Activated CD4-positive, CD25-positive, alpha-beta regulatory T cell treated with anti-CD3 and anti-CD28 coated beads, Interleukin-2, amount 50 U/mL, for 24 hours (primary cell): ENCODE measurements at regions not wholly inside any gene's neighbourhood (a gene's known extent, or its start where the extent isn't known, plus 50 kb on each side); places are given as distances from the start of the nearest gene placed in this dataset.

ENCODE experiments used
- ATAC-seq, 2 donors: fragments of 150-1000 bp; cut with Tn5 transposase; one replicate each; pipeline ENCODE4 v1.10.0; 2021; ENCODE audit warnings: mild to moderate bottlenecking in 1 of 2, moderate library complexity in 1 of 2

DNA sequence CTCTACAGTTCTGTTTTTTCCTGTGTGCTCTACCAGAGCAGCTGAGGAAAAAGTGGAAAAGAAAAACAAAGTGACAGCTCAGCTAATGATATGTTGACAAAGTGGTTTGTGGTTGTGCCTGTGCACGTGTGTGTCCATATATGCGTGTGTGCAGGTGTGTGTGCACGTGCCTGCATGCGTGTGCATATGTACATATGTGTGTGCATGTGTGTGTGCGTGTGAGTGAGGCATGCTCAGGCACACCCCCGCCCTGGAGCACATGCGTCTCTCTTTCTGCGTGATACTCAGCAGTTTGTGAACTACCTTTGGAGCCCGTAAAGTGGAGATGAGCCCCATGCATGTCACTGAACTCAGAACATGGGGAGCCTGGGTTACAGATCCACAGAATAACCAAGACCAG, 84.5 kb upstream of the GPR26 start:
- no peak for ATAC-seq

DNA sequence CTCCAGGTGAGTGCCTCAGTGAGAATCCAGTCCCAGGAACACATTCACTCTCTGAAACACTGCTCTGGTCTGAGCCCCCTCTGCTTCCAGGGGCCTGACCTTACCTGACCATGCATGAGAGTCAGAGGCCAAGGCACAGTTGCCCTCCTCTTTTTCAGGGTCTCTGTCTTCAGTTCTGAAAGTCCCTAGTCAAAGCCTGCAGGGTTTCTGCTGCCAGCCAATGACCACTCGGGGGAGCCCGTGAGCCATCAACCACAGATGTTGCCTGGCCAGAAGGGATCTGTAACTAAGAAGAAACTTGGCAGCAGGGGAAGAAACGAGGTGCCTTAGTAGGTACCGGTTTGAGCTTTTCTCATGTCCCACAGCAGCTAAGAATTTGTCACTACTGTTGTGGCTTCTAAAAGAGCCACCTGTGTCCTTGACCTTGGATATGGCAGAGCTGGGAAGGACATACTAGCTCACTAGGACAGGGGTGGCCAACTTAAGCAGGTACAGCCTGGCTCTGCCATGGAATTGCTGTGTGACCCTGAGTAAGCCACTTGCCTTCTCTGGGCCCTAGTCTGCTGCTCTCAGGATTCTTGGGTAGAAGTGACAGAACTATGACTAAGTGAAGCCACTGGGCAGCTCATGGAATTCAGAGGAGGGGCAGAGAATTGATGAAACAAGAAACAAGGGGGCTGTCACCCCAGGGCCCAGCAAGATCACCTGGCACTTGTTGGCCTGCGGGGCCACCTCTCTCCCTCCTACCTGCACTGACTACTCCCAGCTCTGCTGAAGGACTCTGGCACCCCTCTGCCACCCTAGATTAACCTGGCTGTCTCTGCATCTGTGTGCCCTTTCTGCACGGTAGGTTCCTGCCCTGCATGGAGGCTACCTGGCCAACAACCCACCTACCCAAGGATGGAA, 83.8 kb upstream of the GPR26 start:
- peak in 1 of 2 donors; percentile 35 for ATAC-seq

- no peak for ATAC-seq
Observed at GRCh38 chr10:123583639-123584418, 82.3 kb upstream of the GPR26 start.

- ATAC-seq: no peak
Observed at GRCh38 chr10:123584419-123584775, 81.8 kb upstream of the GPR26 start.

DNA sequence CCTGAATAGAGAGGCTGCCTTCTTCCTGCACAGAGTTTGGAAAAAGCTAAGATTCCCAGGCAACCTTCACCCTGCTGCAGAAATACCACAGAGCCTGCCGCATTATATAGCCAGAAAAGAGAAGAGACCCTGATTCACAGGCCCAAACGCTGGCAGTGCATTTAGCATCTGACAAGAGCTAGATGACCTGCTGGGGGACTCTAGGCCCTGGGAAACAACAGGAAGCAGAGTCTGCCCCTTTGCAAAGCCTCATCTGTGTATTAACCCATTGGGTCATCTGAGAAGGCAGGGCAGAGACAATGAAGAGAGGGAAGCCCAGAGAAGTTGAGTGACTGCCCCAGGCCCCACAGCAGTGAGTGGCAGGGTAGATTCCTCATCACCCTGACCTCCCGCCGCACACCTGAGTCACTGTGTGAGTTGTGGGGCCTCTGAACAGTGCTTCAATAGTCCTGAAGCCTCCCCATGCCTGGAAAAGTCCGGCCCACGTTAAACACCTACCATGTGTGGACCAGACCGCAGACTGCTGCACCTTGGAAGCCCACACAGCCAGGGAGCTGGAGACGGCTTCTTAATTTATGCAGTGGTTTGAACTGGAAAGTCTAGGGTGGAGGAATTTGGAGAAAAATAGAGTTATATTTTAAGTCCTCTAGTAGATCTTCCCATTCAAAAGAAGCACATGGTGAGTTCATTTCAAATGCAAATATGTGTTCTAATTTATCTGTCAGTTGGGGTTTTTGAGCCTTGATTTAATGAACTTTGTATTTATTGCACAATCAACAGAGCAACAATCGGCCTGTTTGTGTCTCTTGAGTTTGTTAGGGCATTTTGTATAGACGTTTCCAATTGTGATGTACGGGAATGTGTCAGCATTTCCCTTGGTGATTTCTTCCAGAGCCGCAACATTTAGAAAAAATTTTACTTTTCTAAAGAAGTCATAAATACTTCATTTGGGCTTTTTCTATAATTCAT, 80.4 kb upstream of the GPR26 start:
- no peak for ATAC-seq

- ATAC-seq: no peak
Observed at GRCh38 chr10:123587110-123587509, 79.0 kb upstream of the GPR26 start.

GRCh38 chr10:123588386-123588914, 77.7 kb upstream of the GPR26 start:
- ATAC-seq: no peak

GRCh38 chr10:123595661-123596060, 70.5 kb upstream of the GPR26 start:
- ATAC-seq: no peak

- no peak for ATAC-seq
Observed at GRCh38 chr10:123597676-123598075, 68.5 kb upstream of the GPR26 start.

DNA sequence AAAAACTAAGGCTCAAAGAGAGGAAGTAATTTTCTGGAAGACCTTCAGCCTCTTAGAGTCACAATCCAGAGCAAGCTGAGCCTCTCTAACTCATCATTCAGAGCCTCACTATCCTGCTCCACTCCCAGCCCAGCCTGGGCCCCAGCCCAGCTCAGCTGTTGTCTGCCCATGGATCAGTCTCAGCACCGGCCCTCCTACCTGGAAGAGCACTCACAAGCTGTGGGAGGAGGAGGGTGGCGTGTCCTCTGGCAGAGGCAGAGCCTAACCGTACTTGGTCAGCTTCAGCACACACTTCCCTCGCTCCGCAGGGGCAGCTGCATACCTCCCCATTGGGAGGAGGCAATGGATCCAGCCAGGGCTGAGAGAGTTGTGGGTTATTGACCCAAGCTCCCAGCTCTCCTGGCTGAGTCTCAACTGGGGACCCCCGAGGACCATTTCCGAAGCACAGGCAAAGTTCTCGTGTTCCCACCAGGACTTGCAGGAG, 66.7 kb upstream of the GPR26 start:
- ATAC-seq: no peak

GRCh38 chr10:123600177-123600576, 66.0 kb upstream of the GPR26 start:
- no peak for ATAC-seq

DNA sequence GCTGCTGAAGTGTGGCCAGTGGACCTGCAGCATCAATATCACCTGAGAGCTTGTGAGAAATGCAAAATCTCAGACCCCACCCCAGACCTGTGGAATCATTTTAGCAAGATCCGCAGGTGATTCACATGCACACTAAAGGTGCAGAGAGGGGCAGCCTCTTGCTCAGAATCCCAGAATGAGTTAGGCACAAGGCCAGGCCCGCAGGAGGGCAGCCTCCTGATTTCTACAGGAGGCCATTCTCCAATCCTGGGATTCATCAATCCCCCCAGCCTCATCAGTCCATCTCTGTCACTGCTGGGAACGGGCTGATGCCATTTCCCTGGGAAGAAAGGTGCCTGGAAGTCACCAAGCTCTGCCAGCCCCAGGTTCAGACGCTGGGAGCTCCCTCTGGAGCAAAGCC, 63.0 kb upstream of the GPR26 start:
- no peak for ATAC-seq

DNA sequence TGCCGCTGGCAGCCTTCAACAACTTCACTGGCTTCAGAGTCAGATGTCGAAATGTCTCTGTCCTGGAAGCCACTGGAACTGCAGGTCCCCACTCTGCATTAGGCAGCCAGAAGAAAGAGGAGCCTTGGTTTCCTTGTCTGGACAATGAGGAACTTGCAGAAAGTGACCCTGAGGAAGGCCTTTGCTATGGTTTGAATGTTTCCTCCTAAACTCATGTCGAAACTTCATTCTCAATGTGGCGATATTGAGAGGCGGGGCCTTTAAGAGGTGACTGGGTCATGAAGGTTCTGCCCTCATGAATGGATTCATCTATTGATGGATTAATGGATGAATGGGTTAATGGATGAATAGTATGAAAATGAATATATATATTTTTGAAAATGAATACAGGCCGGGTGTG, 61.6 kb upstream of the GPR26 start:
- ATAC-seq: no peak

DNA sequence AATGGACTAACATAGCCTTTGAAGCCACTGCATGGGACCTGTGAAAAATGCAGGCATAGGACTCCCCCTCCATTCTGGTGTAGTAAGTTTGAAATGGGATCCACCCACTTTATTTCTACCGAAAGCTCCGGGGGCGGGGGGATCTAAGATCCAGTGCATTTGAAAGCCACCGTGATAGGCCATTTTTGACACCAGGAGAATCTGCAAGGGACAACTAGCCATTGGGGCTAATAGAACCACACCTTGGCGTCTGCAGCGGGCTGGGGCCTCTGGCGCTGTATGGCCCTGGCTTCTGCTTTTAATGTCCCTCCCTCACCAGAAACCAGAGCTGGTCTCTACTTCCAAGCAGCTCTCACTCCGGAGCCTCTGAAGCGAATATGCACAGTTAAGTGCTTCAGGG, 60.1 kb upstream of the GPR26 start:
- ATAC-seq: no peak

GRCh38 chr10:123606955-123607354, 59.2 kb upstream of the GPR26 start:
- ATAC-seq: no peak

- ATAC-seq: no peak
Observed at GRCh38 chr10:123607386-123607785, 58.8 kb upstream of the GPR26 start.

DNA sequence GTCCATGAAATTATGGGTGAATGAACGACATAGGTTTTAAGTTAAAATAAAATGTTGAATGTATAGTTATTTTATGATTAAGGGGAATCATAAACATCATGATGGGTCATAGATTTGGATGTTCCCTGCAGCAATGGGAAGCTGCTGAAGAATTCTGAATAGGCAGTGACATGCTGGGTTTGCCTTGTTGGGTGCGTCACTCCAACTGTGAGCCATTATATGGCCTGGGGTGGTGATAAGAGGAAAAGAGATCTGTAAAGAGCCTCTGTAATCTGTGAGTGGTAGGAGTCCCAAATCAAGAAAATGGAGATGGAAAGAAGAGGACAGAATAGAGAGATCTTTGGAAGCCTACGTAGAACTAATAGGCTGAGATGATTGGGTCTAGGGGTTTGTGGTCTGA, 58.1 kb upstream of the GPR26 start:
- no peak for ATAC-seq

DNA sequence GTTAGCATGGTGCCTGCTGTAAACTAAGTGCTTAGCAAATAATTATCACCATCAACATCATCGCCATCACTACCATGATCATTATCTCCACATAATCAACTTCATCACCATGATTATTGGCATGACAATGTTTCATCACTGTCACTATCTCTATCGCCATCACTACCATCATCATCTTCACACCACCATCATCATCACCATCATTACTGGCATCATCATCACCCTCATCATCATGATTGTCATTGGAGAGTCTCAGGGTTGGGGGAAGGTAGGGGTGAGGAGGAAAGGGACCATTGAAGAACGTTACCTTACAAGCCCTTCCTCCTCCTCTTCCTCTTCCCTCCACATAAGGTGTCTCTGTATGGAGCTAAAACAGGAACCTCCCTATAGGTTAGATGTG, 54.9 kb upstream of the GPR26 start:
- no peak for ATAC-seq

- no peak for ATAC-seq
Observed at GRCh38 chr10:123611876-123612275, 54.3 kb upstream of the GPR26 start.

GRCh38 chr10:123613346-123613850, 52.8 kb upstream of the GPR26 start:
- ATAC-seq: no peak

DNA sequence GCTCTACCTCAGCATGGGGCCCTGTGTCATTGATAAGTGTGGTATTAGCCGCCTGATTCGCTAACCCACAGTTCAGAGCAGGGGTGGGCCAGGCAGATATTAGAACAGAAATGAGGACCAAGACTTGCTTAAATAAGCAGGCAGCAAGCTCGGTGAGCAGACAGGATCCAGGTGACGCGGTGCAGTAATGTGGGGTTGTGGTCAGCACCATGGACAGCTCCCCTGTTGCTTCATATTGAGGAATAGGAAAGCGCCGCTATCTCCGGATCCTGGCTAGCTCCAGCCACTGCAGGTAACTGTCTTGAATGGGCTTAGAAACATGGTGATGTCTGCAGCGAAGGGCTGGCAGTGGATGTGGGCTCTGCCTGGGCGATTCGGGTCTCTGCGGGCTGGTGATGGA, 51.3 kb upstream of the GPR26 start:
- no peak for ATAC-seq
